GM12873 (cell line): ENCODE measurements at regions not wholly inside any gene's neighbourhood (a gene's known extent, or its start where the extent isn't known, plus 50 kb on each side); places are given as distances from the start of the nearest gene placed in this dataset.

Experiments used
- CTCF ChIP-seq: IDR thresholded peaks from 2 replicates; pipeline ENCODE4 v1.5.1; 2012; ENCODE audit warnings: low read depth, mild to moderate bottlenecking, moderate library complexity, low read length, control low read depth; ENCODE audit not compliant: insufficient read depth; ENCODE audit errors: missing control alignments

- TF ChIP-seq CTCF, result no peak
Measured at GRCh38 chr2:6789559-6790138, 76.1 kb downstream of the CMPK2 start.

GRCh38 chr2:6791682-6792081 is 74.0 kb downstream of the CMPK2 start:
- peak; percentile 21 for TF ChIP-seq CTCF

- no peak for TF ChIP-seq CTCF
Measured at GRCh38 chr2:6792883-6793282, 72.8 kb downstream of the CMPK2 start.

GRCh38 chr2:6793371-6793770 is 72.3 kb downstream of the CMPK2 start:
- TF ChIP-seq CTCF, result no peak

GRCh38 chr2:6793913-6794312 is 71.8 kb downstream of the CMPK2 start:
- no peak for TF ChIP-seq CTCF

GRCh38 chr2:6794448-6794847 is 71.3 kb downstream of the CMPK2 start:
- TF ChIP-seq CTCF, result no peak
